ENCODE measurements at regions not wholly inside any gene's neighbourhood (a gene's known extent, or its start where the extent isn't known, plus 50 kb on each side); places are given as distances from the start of the nearest gene placed in this dataset.

GRCh38 chr13:56886398-56886797 lies 254.3 kb upstream of the PRR20A start:
- WGBS (ENCODE audit: insufficient coverage), result 96% methylated on average over 5 of the region's 10 CpGs
- H3K27me3 ChIP-seq (replicated peaks in 1 of 4; ENCODE audit: control extremely low read depth in 1 of 4, control insufficient read depth in 3 of 4, insufficient read depth in 4 of 4, low read length in 3 of 4), result no peaks in the 10 kb centered on the region
- no peaks in the 10 kb centered on the region for H3K4me1 ChIP-seq (ENCODE audit: control insufficient read depth in 2 of 2, insufficient read depth in 2 of 2, low read length in 2 of 2)
- intact Hi-C loops (cut with micrococcal nuclease), result no loop called here
- H3K36me3 ChIP-seq (replicated peaks in 1 of 2; ENCODE audit: control extremely low read depth in 1 of 2, control insufficient read depth in 1 of 2, extremely low read depth in 1 of 2, insufficient read depth in 2 of 2, low read length in 1 of 2), result no peaks in the 10 kb centered on the region
- H3K9ac ChIP-seq (ENCODE audit: low read length), result no peak overlapping the region
- no peak overlapping the region for H3K4me3 ChIP-seq (ENCODE audit: control extremely low read depth in 1 of 5, extremely low read depth in 1 of 5, insufficient read depth in 1 of 5, low read depth in 2 of 5, low read length in 4 of 5)
- DNase-seq (no peak), ATAC-seq (ENCODE audit: low read depth) (no peak)
- peaks cover 0 to 4% (median 0%) of the 10 kb centered on the region in 3 donors for H3K9me3 ChIP-seq (ENCODE audit: control extremely low read depth in 1 of 3, control insufficient read depth in 2 of 3, insufficient read depth in 1 of 3, low read length in 2 of 3)
- POLR2A ChIA-PET, result no interaction called here
- no peaks in the 10 kb centered on the region for H3K27me3 Mint-ChIP-seq
- no peak overlapping the region for H3K4me2 ChIP-seq (replicated peaks; ENCODE audit: low read depth, low read length, poor library complexity, severe bottlenecking)
- H3K4me1 Mint-ChIP-seq, result no peaks in the 10 kb centered on the region
- no peak overlapping the region for H3K27ac ChIP-seq (ENCODE audit: low read length in 2 of 2)
- no peak overlapping the region for H3K27ac Mint-ChIP-seq
- no peak overlapping the region for H3K4me3 Mint-ChIP-seq
- CTCF ChIA-PET, result no interaction called here
- no peak overlapping the region for H2AFZ ChIP-seq (ENCODE audit: insufficient read depth, low read depth, low read length, poor library complexity, severe bottlenecking)
- peaks cover 6% of the 10 kb centered on the region for H3K9me3 Mint-ChIP-seq (ENCODE audit: insufficient read depth)
- TF ChIP-seq EZH2 (IDR thresholded peaks at IDR 0.05; ENCODE audit: borderline replicate concordance, insufficient read depth, low read depth, low read length, poor library complexity, severe bottlenecking) (no peak), CTCF (IDR thresholded peaks at IDR 0.05) (no peak)
- no peaks in the 10 kb centered on the region for H4K20me1 ChIP-seq (ENCODE audit: control insufficient read depth, insufficient read depth, low read length, poor library complexity, severe bottlenecking)
- no peaks in the 10 kb centered on the region for H3K79me2 ChIP-seq (ENCODE audit: control insufficient read depth, insufficient read depth, low read length)

- CTCF ChIA-PET, result no interaction called here
- no peak for TF ChIP-seq EZH2 (IDR thresholded peaks at IDR 0.05; ENCODE audit: borderline replicate concordance, insufficient read depth, low read depth, low read length, poor library complexity, severe bottlenecking)
- no peak for TF ChIP-seq CTCF (IDR thresholded peaks at IDR 0.05)
Observed at GRCh38 chr13:56888455-56888854, 252.3 kb upstream of the PRR20A start.

More at GRCh38 chr13:56888455-56888854, 252.3 kb upstream of the PRR20A start:
- intact Hi-C loops (cut with micrococcal nuclease), result no loop called here
- Histone ChIP-seq H3K9ac (ENCODE audit: low read length) (no peak overlapping the region), H3K4me1 (ENCODE audit: control insufficient read depth in 2 of 2, insufficient read depth in 2 of 2, low read length in 2 of 2) (no peaks in the 10 kb centered on the region), H3K4me2 (replicated peaks; ENCODE audit: low read depth, low read length, poor library complexity, severe bottlenecking) (no peak overlapping the region), H2AFZ (ENCODE audit: insufficient read depth, low read depth, low read length, poor library complexity, severe bottlenecking) (no peak overlapping the region), H4K20me1 (ENCODE audit: control insufficient read depth, insufficient read depth, low read length, poor library complexity, severe bottlenecking) (no peaks in the 10 kb centered on the region), H3K4me3 (ENCODE audit: control extremely low read depth in 1 of 5, extremely low read depth in 1 of 5, insufficient read depth in 1 of 5, low read depth in 2 of 5, low read length in 4 of 5) (no peak overlapping the region), H3K79me2 (ENCODE audit: control insufficient read depth, insufficient read depth, low read length) (no peaks in the 10 kb centered on the region), H3K27ac (ENCODE audit: low read length in 2 of 2) (no peak overlapping the region), H3K36me3 (replicated peaks in 1 of 2; ENCODE audit: control extremely low read depth in 1 of 2, control insufficient read depth in 1 of 2, extremely low read depth in 1 of 2, insufficient read depth in 2 of 2, low read length in 1 of 2) (no peaks in the 10 kb centered on the region), H3K9me3 (ENCODE audit: control extremely low read depth in 1 of 3, control insufficient read depth in 2 of 3, insufficient read depth in 1 of 3, low read length in 2 of 3) (no peaks in the 10 kb centered on the region), H3K27me3 (replicated peaks in 1 of 4; ENCODE audit: control extremely low read depth in 1 of 4, control insufficient read depth in 3 of 4, insufficient read depth in 4 of 4, low read length in 3 of 4) (no peaks in the 10 kb centered on the region)
- no CpG with 5 or more reads among the region's 2 CpGs for WGBS (ENCODE audit: insufficient coverage)
- ATAC-seq (ENCODE audit: low read depth), result no peak
- no peak overlapping the region for H3K27ac Mint-ChIP-seq
- no peaks in the 10 kb centered on the region for H3K27me3 Mint-ChIP-seq
- H3K4me1 Mint-ChIP-seq, result no peaks in the 10 kb centered on the region
- no peak overlapping the region for H3K4me3 Mint-ChIP-seq
- no peaks in the 10 kb centered on the region for H3K9me3 Mint-ChIP-seq (ENCODE audit: insufficient read depth)
- POLR2A ChIA-PET, result no interaction called here
- no peak for DNase-seq

Measured in B cell (primary cell).